Liver (tissue), 2 donors: ENCODE measurements at regions not wholly inside any gene's neighbourhood (a gene's known extent, or its start where the extent isn't known, plus 50 kb on each side); places are given as distances from the start of the nearest gene placed in this dataset.
"Not testable (repeated sequence)": the region's sequence is repeated elsewhere in the genome, so short reads cannot be mapped to it uniquely, and the experiment has no call there.

Source experiments
- CTCF ChIP-seq: fragments of 150-350 bp; IDR thresholded peaks from 2 replicates; pipeline ENCODE4 v1.5.1; 2017; ENCODE audit warnings: improper control_type of control experiment, low read depth, low read length; ENCODE audit not compliant: missing input control
- FOXA1 ChIP-seq: IDR thresholded peaks from 2 replicates; pipeline ENCODE4 v1.6.1; 2016; ENCODE audit warnings: antibody characterized with exemption
- donor health status: healthy.

GRCh38 chr2:111258318-111258717 is 137.6 kb downstream of the BCL2L11 start:
- TF ChIP-seq CTCF, FOXA1: not testable (repeated sequence)
